GM12801 (cell line): ENCODE measurements at regions not wholly inside any gene's neighbourhood (a gene's known extent, or its start where the extent isn't known, plus 50 kb on each side); places are given as distances from the start of the nearest gene placed in this dataset.

ENCODE experiments used
- TF ChIP-seq, protein P1 (sequence below): IDR thresholded peaks from one replicate; pipeline ENCODE4 v1.5.1; 2011; ENCODE audit warnings: control low read depth; ENCODE audit not compliant: insufficient read length; ENCODE audit errors: extremely low read depth

DNA sequence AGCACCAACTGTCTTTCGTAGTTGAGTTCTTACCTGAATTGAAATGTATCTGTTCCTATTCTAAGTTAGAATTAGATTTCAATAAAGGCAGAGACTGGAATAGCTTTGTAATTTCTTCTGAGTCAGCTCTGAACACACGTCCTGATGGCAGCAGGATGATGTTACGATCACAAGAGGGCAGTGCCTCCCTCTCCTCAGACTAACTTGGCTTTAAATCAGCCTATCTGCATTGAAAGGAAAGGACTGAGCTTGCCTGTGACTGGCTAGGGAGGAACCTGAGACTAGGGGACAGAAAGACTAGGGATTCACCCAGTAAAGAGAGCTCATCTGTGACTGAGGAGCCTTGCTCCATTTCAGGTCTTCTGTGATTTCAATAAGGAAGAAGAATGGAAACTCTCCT lies 323.7 kb upstream of the OR4E1 start:
- TF ChIP-seq, protein P1, sequence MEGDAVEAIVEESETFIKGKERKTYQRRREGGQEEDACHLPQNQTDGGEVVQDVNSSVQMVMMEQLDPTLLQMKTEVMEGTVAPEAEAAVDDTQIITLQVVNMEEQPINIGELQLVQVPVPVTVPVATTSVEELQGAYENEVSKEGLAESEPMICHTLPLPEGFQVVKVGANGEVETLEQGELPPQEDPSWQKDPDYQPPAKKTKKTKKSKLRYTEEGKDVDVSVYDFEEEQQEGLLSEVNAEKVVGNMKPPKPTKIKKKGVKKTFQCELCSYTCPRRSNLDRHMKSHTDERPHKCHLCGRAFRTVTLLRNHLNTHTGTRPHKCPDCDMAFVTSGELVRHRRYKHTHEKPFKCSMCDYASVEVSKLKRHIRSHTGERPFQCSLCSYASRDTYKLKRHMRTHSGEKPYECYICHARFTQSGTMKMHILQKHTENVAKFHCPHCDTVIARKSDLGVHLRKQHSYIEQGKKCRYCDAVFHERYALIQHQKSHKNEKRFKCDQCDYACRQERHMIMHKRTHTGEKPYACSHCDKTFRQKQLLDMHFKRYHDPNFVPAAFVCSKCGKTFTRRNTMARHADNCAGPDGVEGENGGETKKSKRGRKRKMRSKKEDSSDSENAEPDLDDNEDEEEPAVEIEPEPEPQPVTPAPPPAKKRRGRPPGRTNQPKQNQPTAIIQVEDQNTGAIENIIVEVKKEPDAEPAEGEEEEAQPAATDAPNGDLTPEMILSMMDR: no peak

- TF ChIP-seq, protein P1: no peak
Measured at GRCh38 chr14:21995332-21995731, 321.7 kb upstream of the OR4E1 start.

DNA sequence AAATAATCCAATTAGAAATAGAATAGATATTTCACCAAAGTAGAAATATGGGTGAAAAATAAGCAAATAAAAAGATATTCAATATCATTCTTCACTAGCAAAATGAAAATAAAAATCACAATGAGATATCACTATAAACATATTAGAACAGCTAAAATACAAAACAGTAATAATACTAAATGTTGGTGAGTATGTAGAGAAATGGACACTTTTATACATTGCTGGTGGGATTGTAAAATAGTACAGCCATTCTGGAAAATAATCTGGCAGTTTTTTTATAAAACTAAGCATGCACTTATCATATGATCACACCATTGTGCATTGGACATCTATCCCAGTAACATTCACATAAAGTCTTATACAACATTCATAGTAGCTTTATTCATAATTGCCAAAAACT lies 320.2 kb upstream of the OR4E1 start:
- TF ChIP-seq, protein P1: no peak

- TF ChIP-seq, protein P1: no peak
Measured at GRCh38 chr14:21993070-21993469, 319.5 kb upstream of the OR4E1 start.

- TF ChIP-seq, protein P1: no peak
Measured at GRCh38 chr14:21991130-21991529, 317.5 kb upstream of the OR4E1 start.

GRCh38 chr14:21990116-21990515 lies 316.5 kb upstream of the OR4E1 start:
- TF ChIP-seq, protein P1: no peak

DNA sequence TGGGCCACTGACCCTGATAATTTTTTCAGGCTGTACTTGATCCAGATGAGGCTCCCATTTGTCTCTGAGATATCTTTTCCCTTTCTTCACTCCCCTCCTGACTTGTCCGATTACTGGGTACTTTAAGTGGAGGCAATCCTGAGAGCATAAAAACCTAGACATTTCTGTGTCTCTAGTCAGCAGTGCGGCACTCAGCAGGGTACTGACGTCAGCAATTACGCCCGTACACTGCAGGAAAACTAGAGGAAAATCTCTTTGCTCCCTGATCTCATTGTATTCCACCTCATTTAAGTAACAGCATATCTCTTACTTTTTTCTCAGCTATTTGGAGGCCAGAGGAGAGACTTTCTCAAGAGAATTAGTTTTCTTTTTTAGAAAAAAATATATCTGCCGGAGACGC lies 315.5 kb upstream of the OR4E1 start:
- TF ChIP-seq, protein P1: no peak

- TF ChIP-seq, protein P1: no peak
Measured at GRCh38 chr14:21988413-21988812, 314.8 kb upstream of the OR4E1 start.
